K562 (cell line): ENCODE measurements at regions not wholly inside any gene's neighbourhood (a gene's known extent, or its start where the extent isn't known, plus 50 kb on each side); places are given as distances from the start of the nearest gene placed in this dataset.

ENCODE experiments used
- ATAC-seq: fragments of 200-7000 bp; cut with Tn5 transposase; 3 replicates; pipeline ENCODE4 v1.9.1; 2020; ENCODE audit warnings: moderate library complexity
- BruUV-seq: library from RNA; stranded (reverse); fragments of 400-500 nt; replicated peaks from 2 replicates; lab custom pipeline; 2021; lab: Mats Ljungman, UMichigan
- CTCF ChIA-PET: fragments of 300-600 bp; formaldehyde crosslinking; extraction: SDS; loops from one replicate; lab custom pipeline; 2021; ENCODE audit warnings: low intra/inter-chr PET ratio; lab: Yijun Ruan, JAX
- POLR2A ChIA-PET: fragments of 300-600, 350-650 bp; sonication (Branson Sonifier 250); formaldehyde crosslinking; extraction: SDS; loops from one replicate; lab custom pipeline; 2021; ENCODE audit warnings: antibody characterized with exemption, inconsistent platforms; lab: Yijun Ruan, JAX
- DNase-seq, 4 experiments: peaks; one replicate each; pipeline versions ENCODE4 v3.0.0 to v3.0.0-alpha.2; 2011 to 2018; ENCODE audit warnings: low spot score in 3 of 4, mixed read lengths in 3 of 4; ENCODE audit errors: extremely low read depth in 1 of 4
- FAIRE-seq: peaks from 2 replicates; lab custom pipeline; 2011; peaks lifted over from hg19 to GRCh38; lab: Jason Lieb, UNC
- H2AFZ ChIP-seq: 2 replicates; pipeline ENCODE4 v1.6.0; 2011; ENCODE audit warnings: low read depth, low read length, control low read depth, inconsistent platforms
- H3K27ac ChIP-seq: fragments of 200-600 bp; 3 replicates; pipeline ENCODE4 v1.8.0; 2011; ENCODE audit warnings: low read depth, mild to moderate bottlenecking, control low read depth, inconsistent platforms, low read length, moderate library complexity, mixed read lengths; ENCODE audit errors: extremely low read depth
- H3K27me3 ChIP-seq, 2 experiments: fragments of 300-600 bp in 1 of 2; 2 replicates in 1 of 2; 3 replicates in 1 of 2; pipeline versions ENCODE4 v1.6.0 to v1.8.0; 2011; ENCODE audit warnings: inconsistent platforms in 2 of 2, low read length in 2 of 2, mild to moderate bottlenecking in 1 of 2, mixed read lengths in 1 of 2, moderate library complexity in 1 of 2; ENCODE audit not compliant: control insufficient read depth in 2 of 2, insufficient read depth in 2 of 2
- H3K36me3 ChIP-seq: fragments of 300-600 bp; 3 replicates; pipeline ENCODE4 v1.8.0; 2011; ENCODE audit warnings: mild to moderate bottlenecking, low read length, inconsistent platforms; ENCODE audit not compliant: control insufficient read depth, insufficient read depth
- H3K4me1 ChIP-seq, 2 experiments: fragments of 200-600 bp in 1 of 2; replicated peaks in 1 of 2; 2 replicates in 1 of 2; 3 replicates in 1 of 2; pipeline versions ENCODE4 v1.5.1 to v1.8.0; 2011; ENCODE audit warnings: inconsistent platforms in 2 of 2, low read length in 2 of 2, mild to moderate bottlenecking in 1 of 2, mixed read lengths in 1 of 2, moderate library complexity in 1 of 2; ENCODE audit not compliant: control insufficient read depth in 2 of 2, insufficient read depth in 2 of 2
- H3K4me2 ChIP-seq: 2 replicates; pipeline ENCODE4 v1.6.1; 2011; ENCODE audit warnings: low read length, control low read depth, inconsistent platforms, mixed read lengths; ENCODE audit not compliant: insufficient read depth
- H3K4me3 ChIP-seq: fragments of 200-600 bp; sonication (generic), shearing (Covaris generic); 2 replicates; pipeline ENCODE4 v1.5.1; 2016; ENCODE audit warnings: control low read depth, inconsistent platforms
- H3K79me2 ChIP-seq: fragments of 200-600 bp; 3 replicates; pipeline ENCODE4 v1.8.0; 2011; ENCODE audit warnings: low read length, inconsistent platforms; ENCODE audit not compliant: control insufficient read depth, insufficient read depth
- H3K9ac ChIP-seq, 2 experiments: 2 replicates each; pipeline versions ENCODE4 v1.6.0 to v1.6.1; 2011; ENCODE audit warnings: low read depth in 2 of 2, low read length in 2 of 2, control low read depth in 1 of 2, inconsistent platforms in 1 of 2, mild to moderate bottlenecking in 1 of 2, mixed read lengths in 1 of 2; ENCODE audit not compliant: insufficient read depth in 1 of 2
- H3K9me1 ChIP-seq: one replicate; pipeline ENCODE4 v1.6.0; 2011; ENCODE audit warnings: inconsistent platforms, mild to moderate bottlenecking, low read length, moderate library complexity; ENCODE audit not compliant: control insufficient read depth, insufficient read depth
- H3K9me3 ChIP-seq: replicated peaks from 2 replicates; pipeline ENCODE4 v1.5.1; 2011; ENCODE audit warnings: low read depth, low read length, inconsistent platforms; ENCODE audit not compliant: control insufficient read depth, insufficient read depth
- H4K20me1 ChIP-seq: replicated peaks from 2 replicates; pipeline ENCODE4 v1.6.1; 2011; ENCODE audit warnings: low read length, inconsistent platforms, mixed read lengths; ENCODE audit not compliant: control insufficient read depth, insufficient read depth
- DNMT1 ChIP-seq: fragments of 450-650 bp; IDR thresholded peaks from 2 replicates; pipeline ENCODE4 v1.6.1; 2016; ENCODE audit warnings: antibody characterized with exemption, mild to moderate bottlenecking
- HDGF ChIP-seq: fragments of 450-650 bp; IDR thresholded peaks from 2 replicates; pipeline ENCODE4 v1.6.1; 2016
- KDM2B ChIP-seq: fragments of 250-450 bp; sonication (Bioruptor Pico); IDR thresholded peaks from 2 replicates; pipeline ENCODE4 v1.8.0; 2021; ENCODE audit warnings: mild to moderate bottlenecking, moderate library complexity
- KLF1 ChIP-seq: fragments of 450-650 bp; IDR thresholded peaks from 2 replicates; pipeline ENCODE4 v1.6.1; 2016; ENCODE audit warnings: missing genetic modification characterization, missing compliant biosample characterization
- MTA1 ChIP-seq: fragments of 450-650 bp; IDR thresholded peaks from 2 replicates; pipeline ENCODE4 v1.6.1; 2017; ENCODE audit warnings: borderline replicate concordance
- NCOA1 ChIP-seq: fragments of 450-650 bp; IDR thresholded peaks from 2 replicates; pipeline ENCODE4 v1.6.1; 2016; ENCODE audit warnings: low read depth
- POLR2AphosphoS2 ChIP-seq: IDR thresholded peaks from 2 replicates; pipeline ENCODE4 v1.6.1; 2012; ENCODE audit warnings: low read length, improper control_type of control experiment
- SIX5 ChIP-seq, 2 experiments: IDR thresholded peaks; 2 replicates each; pipeline ENCODE4 v1.6.1; 2011; ENCODE audit warnings: low read length in 2 of 2, borderline replicate concordance in 1 of 2, low read depth in 1 of 2, mild to moderate bottlenecking in 1 of 2, moderate library complexity in 1 of 2; ENCODE audit not compliant: insufficient read depth in 1 of 2
- ZC3H8 ChIP-seq: fragments of 450-650 bp; IDR thresholded peaks from 2 replicates; pipeline ENCODE4 v1.6.1; 2017
- ZNF253 ChIP-seq: fragments of 250-450 bp; sonication (Bioruptor Pico); conservative IDR thresholded peaks from 2 replicates; pipeline ENCODE4 v1.6.1; 2021; ENCODE audit warnings: mild to moderate bottlenecking
- WGBS: fragments of 100-300 bp; shearing (Covaris generic); methylation state at CpG from one replicate; pipeline ENCODE4 v1.1.6; 2016; ENCODE audit warnings: low coverage, mixed read lengths; ENCODE audit not compliant: insufficient coverage; ENCODE audit errors: missing lambda C conversion rate; 5-methylcytosine and 5-hydroxymethylcytosine counted together
- in situ Hi-C: fragments of 300-500 bp; cut with MboI; formaldehyde crosslinking; loops from 4 replicates; pipeline ENCODE4 v1.15.0; 2018; ENCODE audit warnings: inconsistent platforms, mixed read lengths
- intact Hi-C: fragments of 100-400 bp; cut with micrococcal nuclease; formaldehyde crosslinking; loops from 2 replicates; pipeline ENCODE4 v1.14.2; 2022

- ATAC-seq = no peak
- no TSS peak for BruUV-seq
- Histone ChIP-seq H3K27me3 (no peaks in the 10 kb centered on the region), H3K9me1 (no peaks in the 10 kb centered on the region), H3K36me3 (no peaks in the 10 kb centered on the region), H3K27ac (no peak overlapping the region), H2AFZ (no peak overlapping the region), H4K20me1 (no peaks in the 10 kb centered on the region), H3K9ac (no peak overlapping the region), H3K4me3 (no peak overlapping the region), H3K4me2 (no peak overlapping the region), H3K79me2 (no peaks in the 10 kb centered on the region), H3K9me3 (no peaks in the 10 kb centered on the region), H3K4me1 (no peaks in the 10 kb centered on the region)
- ChIA-PET CTCF (no interaction called here), POLR2A (no interaction called here)
- WGBS = 0% methylated on average over 2 of the region's 2 CpGs
- intact Hi-C loops = no loop called here
- DNase-seq = no peak
- in situ Hi-C loops = no loop called here
- FAIRE-seq = no peak
- TF ChIP-seq ZNF253 (CRISPR knock-in tag) (no peak), SIX5 (IDR thresholded peaks at IDR 0.05; ENCODE audit: borderline replicate concordance in 1 of 2, insufficient read depth in 1 of 2, low read depth in 1 of 2, low read length in 2 of 2) (no peak), DNMT1 (no peak), POLR2AphosphoS2 (no peak), NCOA1 (no peak), HDGF (no peak), MTA1 (no peak), ZC3H8 (no peak), KLF1 (no peak), KDM2B (CRISPR knock-in tag) (no peak)
Measured at GRCh38 chr5:8137941-8138550, 269.1 kb downstream of the MTRR start.
